ENCODE measurements at regions not wholly inside any gene's neighbourhood (a gene's known extent, or its start where the extent isn't known, plus 50 kb on each side); places are given as distances from the start of the nearest gene placed in this dataset.

DNA sequence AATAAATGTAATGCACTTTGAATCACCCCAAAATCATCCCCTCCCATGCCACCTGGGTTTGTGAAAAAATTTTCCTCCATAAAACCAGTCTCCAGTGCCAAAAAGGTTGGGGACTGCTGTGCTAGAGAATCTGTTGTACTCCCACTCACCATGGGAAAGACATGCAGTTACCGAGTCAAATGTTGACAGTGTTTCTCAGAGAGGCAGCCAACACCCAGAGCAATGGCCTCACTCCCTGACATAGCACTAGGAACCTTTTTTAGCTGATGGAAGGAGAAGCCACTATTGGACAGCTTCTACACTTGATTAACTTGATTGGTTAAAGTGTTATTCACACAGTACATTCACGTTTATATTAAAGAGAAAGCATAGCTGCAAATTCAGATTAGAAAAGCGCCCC lies 59.8 kb upstream of the MANEA start:
- ATAC-seq (ENCODE audit: low read depth in 2 of 2) (no peak), DNase-seq (no peak)

DNA sequence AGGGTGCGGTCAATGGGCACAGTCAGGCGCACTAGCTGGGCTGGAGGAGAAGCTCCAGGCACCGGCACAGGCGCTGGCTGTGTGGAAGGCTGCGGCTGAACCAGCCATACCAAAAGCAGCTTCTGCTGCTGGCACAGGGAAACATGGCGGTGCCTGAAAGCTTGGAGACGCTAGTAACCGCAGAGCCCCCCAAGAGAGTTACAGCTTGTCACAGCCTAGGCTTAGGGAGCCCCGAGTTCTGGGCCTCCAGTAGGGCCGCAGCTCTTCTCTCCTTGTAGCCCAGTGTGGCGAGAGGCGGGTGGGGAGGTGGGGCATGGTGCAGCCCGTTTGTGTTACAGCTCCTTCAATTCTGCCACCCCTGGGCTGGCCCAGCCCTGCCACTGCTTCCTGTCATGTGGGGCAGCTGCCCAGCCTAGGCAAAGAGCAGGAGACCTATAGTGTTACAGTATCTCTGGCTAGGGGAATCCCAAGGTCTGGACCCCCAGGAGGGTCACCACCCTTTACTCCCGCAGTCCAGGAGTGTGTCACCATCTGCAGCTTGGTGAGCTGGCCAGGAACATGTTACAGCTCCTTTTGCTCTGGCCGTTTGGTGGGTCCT lies 58.6 kb upstream of the MANEA start:
- DNase-seq = no peak
- no peaks in the 10 kb centered on the region for H3K36me3 Mint-ChIP-seq
- Histone ChIP-seq H3K27me3 (ENCODE audit: control insufficient read depth, insufficient read depth, low read length) (no peaks in the 10 kb centered on the region), H3K36me3 (ENCODE audit: control insufficient read depth, insufficient read depth, low read length) (no peaks in the 10 kb centered on the region), H3K27ac (ENCODE audit: insufficient read depth, low read length, poor library complexity, severe bottlenecking) (no peak overlapping the region), H3K9me3 (ENCODE audit: control insufficient read depth in 2 of 2, low read length in 2 of 2) (no peaks in the 10 kb centered on the region), H3K4me1 (ENCODE audit: control insufficient read depth, insufficient read depth, low read length, poor library complexity, severe bottlenecking) (no peaks in the 10 kb centered on the region), H3K4me3 (ENCODE audit: low read depth, low read length) (no peak overlapping the region)
- no peaks in the 10 kb centered on the region for H3K27me3 Mint-ChIP-seq
- no peak for ATAC-seq (ENCODE audit: low read depth in 2 of 2)
- H3K4me1 Mint-ChIP-seq = peaks cover 0 to 2% (median 0%) of the 10 kb centered on the region in 4 donors
- no peak overlapping the region for H3K4me3 Mint-ChIP-seq
- H3K27ac Mint-ChIP-seq = no peak overlapping the region
- H3K9me3 Mint-ChIP-seq = no peaks in the 10 kb centered on the region

More for the DNA sequence above, 59.8 kb upstream of the MANEA start:
- no peak overlapping the region for H3K4me3 Mint-ChIP-seq
- Histone ChIP-seq H3K36me3 (ENCODE audit: control insufficient read depth, insufficient read depth, low read length) (no peaks in the 10 kb centered on the region), H3K4me1 (ENCODE audit: control insufficient read depth, insufficient read depth, low read length, poor library complexity, severe bottlenecking) (no peaks in the 10 kb centered on the region), H3K27ac (ENCODE audit: insufficient read depth, low read length, poor library complexity, severe bottlenecking) (no peak overlapping the region), H3K4me3 (ENCODE audit: low read depth, low read length) (no peak overlapping the region), H3K27me3 (ENCODE audit: control insufficient read depth, insufficient read depth, low read length) (no peaks in the 10 kb centered on the region), H3K9me3 (ENCODE audit: control insufficient read depth in 2 of 2, low read length in 2 of 2) (no peaks in the 10 kb centered on the region)
- peaks cover 0 to 2% (median 0%) of the 10 kb centered on the region in 4 donors for H3K4me1 Mint-ChIP-seq
- H3K27ac Mint-ChIP-seq = no peak overlapping the region
- H3K9me3 Mint-ChIP-seq = no peaks in the 10 kb centered on the region
- H3K27me3 Mint-ChIP-seq = no peaks in the 10 kb centered on the region
- H3K36me3 Mint-ChIP-seq = no peaks in the 10 kb centered on the region

DNA sequence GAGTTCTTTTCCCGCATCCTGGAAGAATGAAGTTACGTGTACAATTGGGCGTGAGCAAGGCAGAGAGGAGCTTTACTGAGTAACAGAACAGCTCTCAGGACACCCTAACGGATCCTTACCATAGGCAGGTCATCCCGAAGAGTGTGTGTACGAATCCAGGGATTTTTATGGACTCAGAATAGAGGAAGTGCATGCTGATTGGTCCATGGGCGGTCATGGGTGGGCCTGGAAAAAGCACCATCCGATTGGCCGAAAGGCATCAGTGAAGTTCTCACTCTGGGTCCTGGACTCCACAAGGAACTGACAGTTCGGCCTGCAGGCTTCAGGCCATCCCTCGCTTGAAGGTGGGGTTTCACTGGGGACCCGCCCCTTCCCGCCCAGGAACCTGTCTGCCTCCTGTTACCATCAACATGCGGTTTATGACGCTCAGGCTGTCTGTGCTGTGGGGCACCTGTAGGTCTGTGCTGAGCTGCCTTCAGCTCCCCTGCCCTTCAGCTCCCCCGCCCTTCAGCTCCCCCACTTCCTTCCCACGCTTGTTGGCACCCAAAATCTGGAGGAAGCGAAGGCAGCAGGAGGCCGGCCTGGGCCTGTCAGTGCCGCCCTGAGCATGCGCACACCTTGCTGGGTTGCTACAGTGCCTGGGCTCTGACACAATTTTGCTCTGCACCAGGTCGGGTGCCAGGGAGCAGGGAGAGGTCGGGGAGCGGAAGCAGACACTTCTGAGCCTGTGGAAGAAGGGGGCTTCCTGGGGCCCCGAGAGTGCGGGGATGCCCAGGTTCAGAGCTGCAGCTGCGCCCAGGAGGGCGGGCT lies 57.9 kb upstream of the MANEA start:
- H3K9me3 Mint-ChIP-seq = no peaks in the 10 kb centered on the region
- peaks cover 0 to 2% (median 0%) of the 10 kb centered on the region in 4 donors for H3K4me1 Mint-ChIP-seq
- no peaks in the 10 kb centered on the region for H3K4me1 ChIP-seq (ENCODE audit: control insufficient read depth, insufficient read depth, low read length, poor library complexity, severe bottlenecking)
- no peaks in the 10 kb centered on the region for H3K27me3 Mint-ChIP-seq
- no peak overlapping the region for H3K27ac Mint-ChIP-seq
- no peaks in the 10 kb centered on the region for H3K9me3 ChIP-seq (ENCODE audit: control insufficient read depth in 2 of 2, low read length in 2 of 2)
- H3K27me3 ChIP-seq (ENCODE audit: control insufficient read depth, insufficient read depth, low read length) = no peaks in the 10 kb centered on the region
- no peak overlapping the region for H3K4me3 Mint-ChIP-seq
- no peak overlapping the region for H3K4me3 ChIP-seq (ENCODE audit: low read depth, low read length)
- no peak for DNase-seq
- no peak overlapping the region for H3K27ac ChIP-seq (ENCODE audit: insufficient read depth, low read length, poor library complexity, severe bottlenecking)
- H3K36me3 Mint-ChIP-seq = no peaks in the 10 kb centered on the region
- H3K36me3 ChIP-seq (ENCODE audit: control insufficient read depth, insufficient read depth, low read length) = no peaks in the 10 kb centered on the region
- ATAC-seq (ENCODE audit: low read depth in 2 of 2) = peak in 1 of 2 donors; percentile 11

DNA sequence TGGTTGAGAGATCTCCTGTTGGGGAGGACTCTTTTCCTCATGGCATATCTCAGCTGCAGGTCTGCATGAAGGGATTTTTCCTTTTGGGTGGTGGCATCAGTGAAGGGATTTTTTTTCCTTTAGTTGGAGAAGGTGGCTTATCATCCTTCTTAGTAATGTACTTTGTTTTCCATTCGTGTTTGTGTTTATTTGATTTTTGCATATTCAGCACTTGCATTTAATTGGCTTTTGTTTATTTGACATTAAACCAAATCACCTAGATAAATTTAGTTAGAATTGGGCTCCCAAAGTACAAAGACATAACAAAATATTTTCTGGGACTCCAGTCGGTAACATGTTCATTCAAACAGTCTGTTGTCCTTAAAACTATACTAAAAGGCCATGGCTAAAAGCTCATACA lies 56.2 kb upstream of the MANEA start:
- Mint-ChIP-seq H3K27ac (no peak overlapping the region), H3K27me3 (no peaks in the 10 kb centered on the region), H3K36me3 (no peaks in the 10 kb centered on the region), H3K9me3 (no peaks in the 10 kb centered on the region), H3K4me1 (peaks cover 0 to 2% (median 0%) of the 10 kb centered on the region in 4 donors), H3K4me3 (no peak overlapping the region)
- H3K27me3 ChIP-seq (ENCODE audit: control insufficient read depth, insufficient read depth, low read length) = no peaks in the 10 kb centered on the region
- ATAC-seq (ENCODE audit: low read depth in 2 of 2) (no peak), DNase-seq (no peak)
- H3K4me1 ChIP-seq (ENCODE audit: control insufficient read depth, insufficient read depth, low read length, poor library complexity, severe bottlenecking) = no peaks in the 10 kb centered on the region
- H3K4me3 ChIP-seq (ENCODE audit: low read depth, low read length) = no peak overlapping the region
- H3K36me3 ChIP-seq (ENCODE audit: control insufficient read depth, insufficient read depth, low read length) = no peaks in the 10 kb centered on the region
- H3K27ac ChIP-seq (ENCODE audit: insufficient read depth, low read length, poor library complexity, severe bottlenecking) = no peak overlapping the region
- H3K9me3 ChIP-seq (ENCODE audit: control insufficient read depth in 2 of 2, low read length in 2 of 2) = no peaks in the 10 kb centered on the region
